HK-2 (cell line): ENCODE measurements at regions not wholly inside any gene's neighbourhood (a gene's known extent, or its start where the extent isn't known, plus 50 kb on each side); places are given as distances from the start of the nearest gene placed in this dataset.

Experiments used
- DNase-seq: peaks from one replicate; pipeline ENCODE4 v3.0.0-alpha.2; 2018; ENCODE audit not compliant: unreplicated experiment

GRCh38 chr7:35339811-35340210 lies 85.9 kb upstream of the TBX20 start:
- DNase-seq = no peak

GRCh38 chr7:35336444-35336843 lies 82.5 kb upstream of the TBX20 start:
- no peak for DNase-seq

GRCh38 chr7:35334506-35334905 lies 80.6 kb upstream of the TBX20 start:
- peak; percentile 48 for DNase-seq

- no peak for DNase-seq
Observed at GRCh38 chr7:35333265-35333664, 79.4 kb upstream of the TBX20 start.

GRCh38 chr7:35331730-35332678 lies 78.1 kb upstream of the TBX20 start:
- DNase-seq = no peak

GRCh38 chr7:35329026-35329425 lies 75.1 kb upstream of the TBX20 start:
- DNase-seq = no peak

- no peak for DNase-seq
Observed at GRCh38 chr7:35319606-35320005, 65.7 kb upstream of the TBX20 start.

- no peak for DNase-seq
Observed at GRCh38 chr7:35316549-35316948, 62.6 kb upstream of the TBX20 start.

- DNase-seq = no peak
Observed at GRCh38 chr7:35315517-35315916, 61.6 kb upstream of the TBX20 start.

- no peak for DNase-seq
Observed at GRCh38 chr7:35314354-35314753, 60.5 kb upstream of the TBX20 start.

- no peak for DNase-seq
Observed at GRCh38 chr7:35313575-35313974, 59.7 kb upstream of the TBX20 start.
